Testis (tissue), 2 donors: ENCODE measurements at regions not wholly inside any gene's neighbourhood (a gene's known extent, or its start where the extent isn't known, plus 50 kb on each side); places are given as distances from the start of the nearest gene placed in this dataset.
A peak's percentile ranks its signal among the peaks of the same experiment; 100 is the strongest.

Experiments
- DNase-seq: peaks from one replicate; pipeline ENCODE4 v3.0.0-alpha.2; 2019
- H3K27ac ChIP-seq, 2 donors: fragments of 200-600 bp; sonication (generic); one replicate each; pipeline ENCODE4 v1.5.1; 2019
- H3K27me3 ChIP-seq: fragments of 200-600 bp; sonication (generic); one replicate; pipeline ENCODE4 v1.5.1; 2019
- H3K36me3 ChIP-seq: fragments of 200-600 bp; sonication (generic); one replicate; pipeline ENCODE4 v1.5.1; 2017; ENCODE audit warnings: low read depth; ENCODE audit errors: missing control alignments
- H3K4me1 ChIP-seq: fragments of 200-600 bp; sonication (generic); one replicate; pipeline ENCODE4 v1.5.1; 2019
- H3K4me3 ChIP-seq, 2 donors: fragments of 200-600 bp; sonication (generic); one replicate each; pipeline ENCODE4 v1.5.1; 2017 to 2019
- H3K9me3 ChIP-seq: fragments of 200-600 bp; sonication (generic); one replicate; pipeline ENCODE4 v1.5.1; 2017
- CTCF ChIP-seq, 3 experiments: fragments of 450-650 bp in 2 of 3; fragments of 200-600 bp in 1 of 3; sonication (generic) in 1 of 3; IDR thresholded peaks; one replicate each; pipeline ENCODE4 v1.5.1; 2016 to 2019; ENCODE audit warnings: antibody characterized with exemption in 3 of 3, mild to moderate bottlenecking in 2 of 3, moderate library complexity in 1 of 3
- POLR2A ChIP-seq: fragments of 450-650 bp; IDR thresholded peaks from one replicate; pipeline ENCODE4 v1.6.1; 2017; ENCODE audit warnings: antibody characterized with exemption, mild to moderate bottlenecking, moderate library complexity
- WGBS, 2 donors: methylation state at CpG; one replicate each; pipeline ENCODE4 v1.1.5; 2018; 5-methylcytosine and 5-hydroxymethylcytosine counted together
- intact Hi-C: fragments of 100-400 bp; cut with DNase I; formaldehyde crosslinking; loops from one replicate; pipeline ENCODE4 v1.15.1; 2023; ENCODE audit warnings: low total_unique reads

GRCh38 chr1:239816081-239816782 lies 275.5 kb upstream of the FMN2 start:
- no peak overlapping the region for H3K4me3 ChIP-seq
- H3K4me1 ChIP-seq, result no peaks in the 10 kb centered on the region
- H3K27ac ChIP-seq, result no peak overlapping the region

GRCh38 chr1:239817276-239817675 lies 274.4 kb upstream of the FMN2 start:
- Histone ChIP-seq H3K36me3 (no peaks in the 10 kb centered on the region), H3K27me3 (no peaks in the 10 kb centered on the region), H3K9me3 (no peaks in the 10 kb centered on the region), H3K27ac (no peak overlapping the region), H3K4me1 (no peaks in the 10 kb centered on the region), H3K4me3 (no peak overlapping the region)
- no peak for TF ChIP-seq CTCF (IDR thresholded peaks at IDR 0.05)
- TF ChIP-seq POLR2A, result no peak
- intact Hi-C loops, result no loop called here
- 64 to 71% methylated on average over 1 of the region's 1 CpG for WGBS, 2 donors
- no peak for DNase-seq

More at GRCh38 chr1:239816081-239816782, 275.5 kb upstream of the FMN2 start:
- intact Hi-C loops, result no loop called here
- no peaks in the 10 kb centered on the region for H3K36me3 ChIP-seq
- no peaks in the 10 kb centered on the region for H3K27me3 ChIP-seq
- TF ChIP-seq POLR2A, result no peak
- no peak for TF ChIP-seq CTCF (IDR thresholded peaks at IDR 0.05)
- no peaks in the 10 kb centered on the region for H3K9me3 ChIP-seq
- WGBS, 2 donors, result 54 to 63% methylated on average over 5 of the region's 5 CpGs
- no peak for DNase-seq

GRCh38 chr1:239817801-239818200 lies 273.9 kb upstream of the FMN2 start:
- no peaks in the 10 kb centered on the region for H3K4me1 ChIP-seq

GRCh38 chr1:239819096-239819495 lies 272.6 kb upstream of the FMN2 start:
- peak in 1 of 3 experiments; percentile 8 for TF ChIP-seq CTCF (IDR thresholded peaks at IDR 0.05)
- no peak for TF ChIP-seq POLR2A
- WGBS, 2 donors, result 85 to 87% methylated on average over 5 to 6 of the region's 6 CpGs

More at GRCh38 chr1:239817801-239818200, 273.9 kb upstream of the FMN2 start:
- no peak for DNase-seq
- intact Hi-C loops, result no loop called here
- WGBS, 2 donors, result 84 to 89% methylated on average over 7 of the region's 7 CpGs
- Histone ChIP-seq H3K27me3 (no peaks in the 10 kb centered on the region), H3K4me3 (no peak overlapping the region), H3K9me3 (no peaks in the 10 kb centered on the region), H3K27ac (no peak overlapping the region), H3K36me3 (no peaks in the 10 kb centered on the region)
- TF ChIP-seq POLR2A, result no peak
- TF ChIP-seq CTCF (IDR thresholded peaks at IDR 0.05), result no peak

GRCh38 chr1:239819756-239820250 lies 271.9 kb upstream of the FMN2 start:
- 86 to 88% methylated on average over 9 to 10 of the region's 10 CpGs for WGBS, 2 donors
- Histone ChIP-seq H3K27me3 (no peaks in the 10 kb centered on the region), H3K36me3 (no peaks in the 10 kb centered on the region), H3K9me3 (no peaks in the 10 kb centered on the region), H3K4me3 (no peak overlapping the region), H3K27ac (no peak overlapping the region), H3K4me1 (no peaks in the 10 kb centered on the region)
- DNase-seq, result no peak
- intact Hi-C loops, result no loop called here
- TF ChIP-seq POLR2A (no peak), CTCF (IDR thresholded peaks at IDR 0.05) (no peak)

More at GRCh38 chr1:239819096-239819495, 272.6 kb upstream of the FMN2 start:
- no peaks in the 10 kb centered on the region for H3K9me3 ChIP-seq
- no peaks in the 10 kb centered on the region for H3K27me3 ChIP-seq
- H3K4me1 ChIP-seq, result no peaks in the 10 kb centered on the region
- intact Hi-C loops, result no loop called here
- no peak for DNase-seq
- no peak overlapping the region for H3K4me3 ChIP-seq
- H3K36me3 ChIP-seq, result no peaks in the 10 kb centered on the region
- H3K27ac ChIP-seq, result no peak overlapping the region
